ENCODE measurements at regions not wholly inside any gene's neighbourhood (a gene's known extent, or its start where the extent isn't known, plus 50 kb on each side); places are given as distances from the start of the nearest gene placed in this dataset.

DNA sequence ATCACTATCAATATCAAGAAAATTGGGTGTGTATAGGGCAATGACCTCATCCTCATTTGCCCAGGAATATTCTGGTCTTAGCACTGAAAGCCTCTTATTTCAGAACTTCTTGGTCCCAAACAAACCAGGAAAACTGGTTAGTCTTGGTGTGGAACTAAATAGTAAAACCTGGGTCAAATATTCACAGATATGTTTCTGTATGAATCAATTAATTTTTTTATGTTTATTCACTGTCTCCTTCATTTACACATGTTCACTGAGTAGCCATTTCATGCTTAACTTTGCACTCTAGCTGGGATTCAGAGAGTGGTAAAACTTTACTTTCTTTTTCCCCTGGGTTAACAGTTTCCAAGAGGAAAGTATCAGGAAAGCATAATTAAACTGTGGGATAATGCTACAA is 113.7 kb upstream of the PAPPA start:
- no peak for DNase-seq (ENCODE audit: low spot score)

GRCh38 chr9:116042321-116042720 is 111.3 kb upstream of the PAPPA start:
- no peak for DNase-seq (ENCODE audit: low spot score)

DNA sequence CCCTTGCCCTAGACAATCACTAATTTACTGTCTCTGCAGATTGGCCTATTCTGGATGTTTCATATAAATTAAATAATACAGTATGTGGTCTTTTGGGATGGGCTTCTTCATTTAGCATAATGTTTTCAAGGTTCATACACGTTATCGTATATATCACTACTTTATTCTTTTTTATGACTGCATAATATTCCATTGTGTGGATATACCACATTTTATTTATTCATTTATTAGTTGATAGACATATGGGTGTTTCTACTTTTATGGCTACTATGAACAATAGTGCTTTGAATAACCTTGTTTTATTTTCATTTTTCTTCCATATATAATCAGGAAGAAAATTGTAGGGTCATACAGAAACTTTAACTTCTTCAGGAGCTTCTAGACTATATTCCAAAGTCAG is 108.5 kb upstream of the PAPPA start:
- DNase-seq (ENCODE audit: low spot score) = no peak

- DNase-seq (ENCODE audit: low spot score) = no peak
Measured at GRCh38 chr9:116048081-116048480, 105.5 kb upstream of the PAPPA start.

DNA sequence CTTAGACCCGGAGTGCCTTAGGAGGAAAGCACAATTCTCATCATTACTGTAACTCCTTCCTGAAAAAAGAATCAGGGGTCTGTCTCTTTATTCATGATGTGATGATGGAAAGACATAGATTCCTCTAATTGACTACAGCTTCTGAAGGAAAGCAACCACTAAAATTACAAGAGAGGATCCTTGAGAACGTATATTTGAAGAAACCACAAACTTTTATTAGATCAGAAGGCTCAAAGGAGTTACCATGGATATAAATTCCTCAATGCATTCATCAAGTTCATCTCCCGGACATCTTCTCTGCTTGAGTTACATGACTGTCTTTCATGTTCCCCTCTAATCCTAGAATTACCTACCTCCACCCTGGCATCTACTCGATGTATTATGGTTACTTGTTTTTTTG is 104.1 kb upstream of the PAPPA start:
- DNase-seq (ENCODE audit: low spot score) = peak; percentile 7

DNA sequence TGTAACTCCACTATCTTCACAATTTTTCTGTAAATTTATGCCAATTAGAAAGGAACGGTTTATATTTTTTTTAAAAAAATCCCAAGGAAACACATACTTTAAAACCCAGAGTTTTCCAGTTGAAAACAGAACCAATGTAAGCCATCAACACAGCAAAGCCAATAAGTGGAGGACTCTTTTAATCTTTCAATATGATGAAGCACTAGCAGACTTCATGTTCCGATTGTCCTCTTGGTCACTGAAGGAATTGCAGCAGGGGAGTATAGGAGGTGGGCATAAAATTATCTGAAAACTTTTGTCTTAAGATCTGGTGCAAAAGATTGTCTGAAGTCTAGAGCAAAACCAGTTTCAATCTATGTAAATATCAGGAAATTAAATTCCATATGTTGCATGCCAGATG is 102.1 kb upstream of the PAPPA start:
- DNase-seq (ENCODE audit: low spot score) = no peak

- DNase-seq (ENCODE audit: low spot score) = no peak
Measured at GRCh38 chr9:116055536-116055935, 98.1 kb upstream of the PAPPA start.

- no peak for DNase-seq (ENCODE audit: low spot score)
Measured at GRCh38 chr9:116057371-116057770, 96.2 kb upstream of the PAPPA start.

DNA sequence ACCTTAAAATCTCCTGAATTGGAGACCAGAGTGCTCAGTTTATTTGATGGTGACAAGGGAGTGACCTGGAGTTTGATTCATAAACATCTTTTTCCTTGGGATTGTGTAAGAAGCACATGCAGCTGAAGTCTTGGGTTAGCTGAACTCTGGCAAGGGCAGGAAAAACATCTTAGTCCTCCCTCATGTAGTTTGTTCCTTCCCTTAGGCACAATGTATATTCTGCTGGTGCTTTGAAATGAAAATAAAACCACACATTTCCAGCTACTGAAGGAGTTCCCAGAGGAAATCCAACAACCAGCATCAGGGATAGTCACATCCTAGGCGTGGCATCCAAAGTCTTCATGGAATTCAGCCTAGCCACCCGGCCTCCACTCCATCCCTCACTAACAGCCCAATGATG is 95.2 kb upstream of the PAPPA start:
- DNase-seq (ENCODE audit: low spot score) = no peak

DNA sequence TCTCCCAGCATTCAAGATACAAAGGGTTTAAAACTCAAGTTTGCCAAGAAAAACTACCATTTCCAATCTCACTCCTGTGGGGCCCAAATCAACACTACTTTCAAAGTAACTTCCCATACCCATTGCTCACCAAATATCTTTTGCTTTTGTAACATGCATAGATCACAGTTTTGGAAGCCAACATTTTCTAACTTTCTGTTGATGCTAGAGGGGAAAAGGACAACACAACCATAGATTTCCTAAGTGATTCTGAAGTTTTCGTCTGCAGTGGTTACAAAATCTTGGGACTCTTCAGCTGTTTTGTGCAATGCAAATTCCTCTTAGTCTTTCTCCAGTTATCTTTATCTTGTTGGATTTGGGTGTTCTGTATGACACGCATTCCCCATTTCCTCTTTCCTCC is 94.1 kb upstream of the PAPPA start:
- no peak for DNase-seq (ENCODE audit: low spot score)

GRCh38 chr9:116060631-116061030 is 93.0 kb upstream of the PAPPA start:
- DNase-seq (ENCODE audit: low spot score) = no peak

- DNase-seq (ENCODE audit: low spot score) = no peak
Measured at GRCh38 chr9:116061546-116062205, 91.9 kb upstream of the PAPPA start.

- DNase-seq (ENCODE audit: low spot score) = no peak
Measured at GRCh38 chr9:116062206-116062550, 91.4 kb upstream of the PAPPA start.

DNA sequence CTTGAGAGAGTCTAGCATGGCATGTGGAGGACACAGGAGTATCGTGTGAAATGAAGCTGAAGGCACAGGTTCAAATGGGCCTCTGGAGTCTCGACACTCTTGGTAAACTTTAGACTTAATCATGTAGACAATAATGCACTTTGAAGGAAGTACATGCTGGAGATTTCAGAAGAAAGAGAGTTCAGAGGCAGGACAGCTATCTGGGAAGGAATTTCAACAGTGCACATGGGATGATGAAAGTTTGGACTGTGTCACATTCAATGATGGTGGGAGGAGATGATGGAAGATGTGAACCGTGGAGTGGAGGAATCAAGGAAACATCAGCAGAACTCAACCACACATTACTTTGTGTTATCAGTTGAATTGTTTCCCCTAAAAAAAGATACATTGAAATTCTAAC is 88.6 kb upstream of the PAPPA start:
- no peak for DNase-seq (ENCODE audit: low spot score)

- DNase-seq (ENCODE audit: low spot score) = no peak
Measured at GRCh38 chr9:116066221-116066620, 87.4 kb upstream of the PAPPA start.

DNA sequence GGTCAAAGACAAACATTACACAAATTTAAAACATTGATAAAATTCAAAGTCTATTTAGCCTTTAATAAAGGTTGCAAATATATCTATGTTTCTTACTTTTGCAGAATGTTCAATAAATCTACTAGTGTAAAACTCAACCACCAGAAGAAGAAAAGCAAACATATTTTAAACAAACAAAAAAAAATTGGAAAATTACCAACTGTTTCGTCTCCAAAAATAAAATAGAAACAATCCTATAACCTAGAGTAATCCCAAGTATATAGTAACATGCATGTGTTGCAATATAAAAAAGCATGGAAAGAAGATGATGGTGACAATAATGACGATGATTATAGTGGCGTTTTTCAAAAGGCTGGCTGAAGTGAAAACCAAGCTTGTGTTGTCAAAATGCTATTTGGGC is 86.0 kb upstream of the PAPPA start:
- DNase-seq (ENCODE audit: low spot score) = no peak

DNA sequence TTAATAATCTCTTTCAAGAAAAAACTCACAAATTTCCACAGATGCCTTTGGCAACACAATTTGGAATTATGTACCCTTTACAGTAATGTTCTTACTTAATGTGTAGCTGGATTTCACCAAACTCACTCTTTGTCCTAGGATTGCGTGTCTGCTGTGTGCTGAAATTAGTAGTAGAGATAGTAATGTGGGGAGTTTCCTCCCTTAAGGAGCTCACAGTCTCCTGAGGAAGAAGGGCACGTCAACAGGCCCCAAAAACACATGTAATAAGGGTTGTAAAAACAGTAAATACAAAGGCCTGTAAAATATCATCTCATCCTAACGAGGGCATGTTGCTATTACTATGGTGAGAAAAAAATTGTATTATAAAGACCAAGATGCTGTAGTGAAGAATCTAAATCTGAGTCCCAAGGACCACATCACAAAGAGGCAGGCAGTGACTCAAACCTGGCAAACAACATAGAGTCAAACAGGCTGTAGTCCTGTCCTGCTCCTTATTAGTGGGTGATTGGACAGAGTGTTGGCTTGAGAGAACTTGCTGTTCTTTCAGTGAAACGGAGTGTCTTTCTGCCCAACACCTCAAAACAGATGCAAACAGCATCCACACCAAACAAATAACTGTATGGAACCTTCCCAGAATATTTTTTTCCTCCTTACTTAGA is 83.2 kb upstream of the PAPPA start:
- no peak for DNase-seq (ENCODE audit: low spot score)

- no peak for DNase-seq (ENCODE audit: low spot score)
Measured at GRCh38 chr9:116072046-116072445, 81.5 kb upstream of the PAPPA start.

GRCh38 chr9:116073826-116074225 is 79.8 kb upstream of the PAPPA start:
- DNase-seq (ENCODE audit: low spot score) = no peak

DNA sequence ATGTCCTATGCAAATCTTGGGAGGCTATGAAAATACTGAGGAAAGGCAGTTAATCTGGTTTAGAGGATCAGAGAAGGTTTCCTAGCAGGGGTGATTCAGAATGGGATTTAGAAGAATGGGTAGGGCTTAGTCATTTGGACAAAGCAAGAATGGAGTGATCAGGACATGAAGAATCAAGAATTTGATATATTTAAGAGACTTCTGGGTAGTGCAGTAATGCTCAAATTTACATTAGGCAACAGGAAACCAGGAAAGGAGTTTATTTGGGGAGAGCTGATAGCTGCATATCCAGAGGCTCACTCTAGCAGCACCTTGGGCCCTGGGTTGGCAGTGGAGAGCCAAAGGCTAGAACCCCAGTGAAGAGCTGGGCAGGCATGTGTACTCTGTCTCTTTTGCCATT is 78.9 kb upstream of the PAPPA start:
- no peak for DNase-seq (ENCODE audit: low spot score)

DNA sequence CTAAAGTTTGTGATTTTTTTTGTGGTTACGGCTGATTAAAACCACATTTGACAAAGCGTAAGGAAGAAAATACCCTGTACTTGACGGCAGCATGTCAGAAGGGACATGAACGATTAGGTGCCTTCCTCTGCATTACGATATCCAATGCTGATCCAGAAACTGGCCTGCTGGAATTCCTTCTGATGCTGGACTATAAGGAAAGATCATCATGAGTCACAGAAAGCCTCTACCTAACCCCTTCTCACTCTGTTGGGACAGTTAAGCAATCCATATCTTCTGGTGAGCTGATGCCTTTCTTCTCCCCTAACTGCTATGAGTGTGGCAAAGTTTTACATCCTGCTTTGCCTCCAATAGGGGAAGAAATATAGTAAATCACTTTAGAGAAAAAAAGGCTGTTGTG is 78.4 kb upstream of the PAPPA start:
- no peak for DNase-seq (ENCODE audit: low spot score)

GRCh38 chr9:116078640-116079039 is 75.0 kb upstream of the PAPPA start:
- no peak for DNase-seq (ENCODE audit: low spot score)

DNA sequence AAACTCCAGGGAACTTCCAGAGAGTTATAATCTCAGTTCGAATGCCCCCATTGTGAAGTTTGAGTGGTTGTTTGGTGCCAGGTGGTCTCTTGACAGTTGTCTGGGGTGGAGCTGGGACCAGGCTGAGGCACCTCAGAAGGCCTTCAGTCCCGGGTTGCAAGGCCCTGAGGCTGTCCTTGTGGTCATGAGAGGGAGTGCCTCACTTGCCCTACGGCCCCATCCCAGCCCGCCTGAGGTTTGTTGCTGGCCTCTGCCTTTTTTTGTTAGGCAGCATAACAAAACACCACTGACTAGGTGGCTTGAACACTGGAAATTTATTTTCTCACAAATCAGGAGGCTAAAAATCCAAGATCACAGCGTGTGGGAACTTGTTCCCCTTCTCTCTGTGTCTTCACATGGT is 73.0 kb upstream of the PAPPA start:
- no peak for DNase-seq (ENCODE audit: low spot score)

DNA sequence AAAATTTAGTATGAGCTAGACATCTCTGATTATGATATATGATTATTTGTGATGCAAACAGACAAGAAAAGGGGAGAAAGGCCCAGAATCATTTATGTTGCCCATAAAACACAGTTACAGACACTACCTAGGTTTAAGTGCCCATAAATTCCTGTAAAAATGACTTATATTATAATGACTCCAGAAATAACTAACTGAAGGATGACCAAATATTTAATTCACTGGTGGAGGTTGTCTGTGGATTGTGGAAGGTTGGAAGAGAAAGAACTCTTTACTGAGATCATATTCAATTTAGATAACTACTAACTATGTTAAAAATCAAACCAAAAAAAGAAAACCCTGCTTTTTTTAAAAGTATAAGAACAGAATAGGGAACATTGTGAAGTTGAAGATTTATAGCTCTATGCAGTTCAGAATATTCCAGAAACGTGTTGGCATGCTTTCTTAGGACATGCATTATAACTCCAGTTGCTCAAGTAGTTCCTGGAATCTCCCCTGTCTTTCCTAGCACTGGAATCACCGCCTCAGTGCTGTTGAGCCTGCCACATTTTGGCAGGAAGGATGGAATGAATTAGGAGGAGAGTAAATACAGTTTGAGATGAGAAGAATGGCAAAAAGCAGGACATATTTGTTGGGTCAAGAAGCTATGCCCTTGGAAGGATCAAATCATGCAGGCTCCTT is 72.0 kb upstream of the PAPPA start:
- DNase-seq (ENCODE audit: low spot score) = no peak

Data from LoVo (cell line).